Calu3 (cell line): ENCODE measurements at regions not wholly inside any gene's neighbourhood (a gene's known extent, or its start where the extent isn't known, plus 50 kb on each side); places are given as distances from the start of the nearest gene placed in this dataset.

Experiments used
- BruUV-seq: library from RNA; stranded (reverse); fragments of 400-500 nt; replicated peaks from 2 replicates; lab custom pipeline; 2021; lab: Mats Ljungman, UMichigan
- CTCF ChIA-PET: fragments of 300-600 bp; sonication (Branson Sonifier 250); formaldehyde crosslinking; loops from one replicate; lab custom pipeline; 2022; ENCODE audit warnings: antibody characterized with exemption; lab: Charles Lee
- DNase-seq: peaks from one replicate; pipeline ENCODE4 v3.0.0; 2022
- H3K27ac Mint-ChIP-seq: one replicate; pipeline ENCODE4 v1.8.0; 2022; ENCODE audit warnings: mixed read lengths; ENCODE audit not compliant: unreplicated experiment
- H3K27me3 Mint-ChIP-seq: one replicate; pipeline ENCODE4 v1.8.0; 2022; ENCODE audit warnings: mixed read lengths; ENCODE audit not compliant: unreplicated experiment
- H3K36me3 Mint-ChIP-seq: one replicate; pipeline ENCODE4 v1.8.0; 2022; ENCODE audit warnings: mild to moderate bottlenecking, moderate library complexity, mixed read lengths; ENCODE audit not compliant: insufficient read depth, unreplicated experiment
- H3K4me1 Mint-ChIP-seq: one replicate; pipeline ENCODE4 v1.8.0; 2022; ENCODE audit warnings: mild to moderate bottlenecking, low read depth, mixed read lengths; ENCODE audit not compliant: unreplicated experiment
- H3K4me3 Mint-ChIP-seq: one replicate; pipeline ENCODE4 v1.8.0; 2022; ENCODE audit warnings: mild to moderate bottlenecking, low read depth, moderate library complexity, mixed read lengths; ENCODE audit not compliant: unreplicated experiment
- H3K9me3 Mint-ChIP-seq: one replicate; pipeline ENCODE4 v1.8.0; 2022; ENCODE audit warnings: low read depth, mixed read lengths; ENCODE audit not compliant: unreplicated experiment
- CTCF ChIP-seq: fragments of 200-600 bp; IDR thresholded peaks from one replicate; pipeline ENCODE4 v1.8.0; 2022; ENCODE audit warnings: antibody characterized with exemption; ENCODE audit not compliant: unreplicated experiment
- intact Hi-C: fragments of 100-400 bp; cut with micrococcal nuclease; formaldehyde crosslinking; loops from one replicate; pipeline ENCODE4 v1.10.0; 2022; ENCODE audit not compliant: unreplicated experiment

GRCh38 chr11:69567951-69568808 lies 72.8 kb upstream of the CCND1 start:
- Mint-ChIP-seq H3K4me1 (peaks cover 8% of the 10 kb centered on the region), H3K27ac (no peak overlapping the region), H3K36me3 (no peaks in the 10 kb centered on the region), H3K9me3 (no peaks in the 10 kb centered on the region), H3K27me3 (peaks cover 49% of the 10 kb centered on the region), H3K4me3 (no peak overlapping the region)
- intact Hi-C loops, result no loop called here
- TF ChIP-seq CTCF, result no peak
- BruUV-seq, result no TSS peak
- CTCF ChIA-PET, result no interaction called here
- DNase-seq, result no peak

- peaks cover 8% of the 10 kb centered on the region for H3K4me1 Mint-ChIP-seq
- intact Hi-C loops, result no loop called here
Measured at GRCh38 chr11:69568809-69569097, 72.2 kb upstream of the CCND1 start.

GRCh38 chr11:69569306-69570200 lies 71.4 kb upstream of the CCND1 start:
- intact Hi-C loops, result no loop called here
- no TSS peak for BruUV-seq
- Mint-ChIP-seq H3K4me1 (peaks cover 8% of the 10 kb centered on the region), H3K27ac (no peak overlapping the region), H3K9me3 (no peaks in the 10 kb centered on the region), H3K4me3 (no peak overlapping the region), H3K36me3 (no peaks in the 10 kb centered on the region), H3K27me3 (peaks cover 52% of the 10 kb centered on the region)
- TF ChIP-seq CTCF, result no peak
- CTCF ChIA-PET, result no interaction called here
- no peak for DNase-seq

More at GRCh38 chr11:69568809-69569097, 72.2 kb upstream of the CCND1 start:
- Mint-ChIP-seq H3K4me3 (no peak overlapping the region), H3K36me3 (no peaks in the 10 kb centered on the region), H3K27me3 (peaks cover 52% of the 10 kb centered on the region), H3K9me3 (no peaks in the 10 kb centered on the region), H3K27ac (no peak overlapping the region)
- no peak for DNase-seq
- CTCF ChIA-PET, result no interaction called here
- no TSS peak for BruUV-seq
- no peak for TF ChIP-seq CTCF

- H3K4me1 Mint-ChIP-seq, result peaks cover 8% of the 10 kb centered on the region
- no peak for DNase-seq
- H3K27ac Mint-ChIP-seq, result no peak overlapping the region
- BruUV-seq, result no TSS peak
- H3K27me3 Mint-ChIP-seq, result peaks cover 68% of the 10 kb centered on the region
- H3K9me3 Mint-ChIP-seq, result no peaks in the 10 kb centered on the region
- H3K4me3 Mint-ChIP-seq, result no peak overlapping the region
- no peaks in the 10 kb centered on the region for H3K36me3 Mint-ChIP-seq
- CTCF ChIA-PET, result no interaction called here
- no peak for TF ChIP-seq CTCF
- intact Hi-C loops, result no loop called here
Measured at GRCh38 chr11:69572233-69572860, 68.6 kb upstream of the CCND1 start.
